GM23248 (cell line): ENCODE measurements at regions not wholly inside any gene's neighbourhood (a gene's known extent, or its start where the extent isn't known, plus 50 kb on each side); places are given as distances from the start of the nearest gene placed in this dataset.

Experiments
- EZH2 ChIP-seq: fragments of 200-600 bp; sonication (generic); IDR thresholded peaks from 2 replicates; pipeline ENCODE4 v1.6.1; 2018; ENCODE audit warnings: antibody characterized with exemption, mild to moderate bottlenecking; ENCODE audit not compliant: insufficient read depth, poor library complexity, severe bottlenecking
- EZH2phosphoT487 ChIP-seq: fragments of 200-600 bp; sonication (generic); IDR thresholded peaks from 2 replicates; pipeline ENCODE4 v1.6.1; 2018; ENCODE audit warnings: antibody characterized with exemption, moderate library complexity, mild to moderate bottlenecking, low read depth; ENCODE audit not compliant: insufficient read depth

DNA sequence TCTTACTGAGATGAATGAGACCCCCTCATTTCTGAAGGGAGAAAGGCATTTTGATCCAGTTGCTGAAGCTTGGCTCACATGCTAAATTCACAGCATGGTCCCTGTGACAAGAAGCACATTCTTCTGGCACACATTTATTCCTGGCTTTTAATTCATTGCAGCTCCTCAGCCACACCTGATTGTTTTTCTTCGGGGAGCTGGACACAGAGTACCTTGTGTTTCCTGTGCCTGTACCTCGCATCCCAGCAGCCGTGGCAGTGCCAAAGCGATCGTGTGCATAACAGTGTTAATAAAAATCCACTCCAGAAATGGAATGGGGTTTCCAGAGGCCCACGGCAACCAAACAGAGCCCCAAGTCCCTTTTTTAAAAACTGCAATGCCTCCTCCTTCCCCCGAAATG is 615.3 kb upstream of the MGMT start:
- TF ChIP-seq EZH2 = no peak
- TF ChIP-seq EZH2phosphoT487 = no peak
